Endothelial cell of umbilical vein (primary cell): ENCODE measurements at regions not wholly inside any gene's neighbourhood (a gene's known extent, or its start where the extent isn't known, plus 50 kb on each side); places are given as distances from the start of the nearest gene placed in this dataset.

ENCODE experiments used
- EZH2 ChIP-seq: IDR thresholded peaks from 2 replicates; pipeline ENCODE4 v1.6.1; 2012; ENCODE audit warnings: borderline replicate concordance, low read depth, mild to moderate bottlenecking, moderate library complexity, low read length, inconsistent platforms; ENCODE audit not compliant: severe bottlenecking
- POLR2AphosphoS5 ChIP-seq: IDR thresholded peaks from 2 replicates; pipeline ENCODE4 v1.6.1; 2012; ENCODE audit warnings: low read depth, mild to moderate bottlenecking, control low read depth, low read length, moderate library complexity; ENCODE audit not compliant: insufficient read depth
- TF ChIP-seq, protein P1 (sequence below), 2 donors: IDR thresholded peaks; 1 replicate in 1 of 2; 2 replicates in 1 of 2; pipeline ENCODE4 v1.5.1; 2011; ENCODE audit warnings: low read length in 2 of 2, mild to moderate bottlenecking in 2 of 2, moderate library complexity in 2 of 2, control low read depth in 1 of 2, inconsistent platforms in 1 of 2, low read depth in 1 of 2; ENCODE audit not compliant: insufficient read depth in 1 of 2; ENCODE audit errors: extremely low read depth in 1 of 2
- TF ChIP-seq, protein P2 (sequence below): IDR thresholded peaks from 2 replicates; pipeline ENCODE4 v1.6.1; 2011; ENCODE audit not compliant: insufficient read depth, insufficient read length

DNA sequence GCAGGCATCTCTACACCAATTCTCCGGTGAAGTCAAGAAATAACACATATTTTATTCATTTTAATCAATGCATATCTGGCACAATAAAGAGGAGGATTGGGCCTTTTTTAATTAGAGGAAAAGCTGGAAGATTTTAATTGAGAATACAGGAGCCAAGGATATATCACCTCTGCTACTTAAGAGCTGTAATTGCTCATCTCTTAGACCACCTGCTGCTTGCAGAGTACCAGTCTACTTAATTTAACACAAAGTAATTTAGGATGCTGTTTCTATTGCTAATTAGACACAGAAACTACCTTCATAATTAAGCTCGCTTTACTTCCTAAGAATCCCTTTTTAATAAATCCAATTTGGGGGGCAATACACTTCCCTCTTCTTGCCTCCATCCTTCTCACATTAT lies 326.9 kb downstream of the TENT4A start:
- TF ChIP-seq, protein P1, sequence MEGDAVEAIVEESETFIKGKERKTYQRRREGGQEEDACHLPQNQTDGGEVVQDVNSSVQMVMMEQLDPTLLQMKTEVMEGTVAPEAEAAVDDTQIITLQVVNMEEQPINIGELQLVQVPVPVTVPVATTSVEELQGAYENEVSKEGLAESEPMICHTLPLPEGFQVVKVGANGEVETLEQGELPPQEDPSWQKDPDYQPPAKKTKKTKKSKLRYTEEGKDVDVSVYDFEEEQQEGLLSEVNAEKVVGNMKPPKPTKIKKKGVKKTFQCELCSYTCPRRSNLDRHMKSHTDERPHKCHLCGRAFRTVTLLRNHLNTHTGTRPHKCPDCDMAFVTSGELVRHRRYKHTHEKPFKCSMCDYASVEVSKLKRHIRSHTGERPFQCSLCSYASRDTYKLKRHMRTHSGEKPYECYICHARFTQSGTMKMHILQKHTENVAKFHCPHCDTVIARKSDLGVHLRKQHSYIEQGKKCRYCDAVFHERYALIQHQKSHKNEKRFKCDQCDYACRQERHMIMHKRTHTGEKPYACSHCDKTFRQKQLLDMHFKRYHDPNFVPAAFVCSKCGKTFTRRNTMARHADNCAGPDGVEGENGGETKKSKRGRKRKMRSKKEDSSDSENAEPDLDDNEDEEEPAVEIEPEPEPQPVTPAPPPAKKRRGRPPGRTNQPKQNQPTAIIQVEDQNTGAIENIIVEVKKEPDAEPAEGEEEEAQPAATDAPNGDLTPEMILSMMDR (IDR thresholded peaks at IDR 0.05; ENCODE audit: extremely low read depth in 1 of 2, insufficient read depth in 1 of 2, low read depth in 1 of 2, low read length in 2 of 2), result no peak
- TF ChIP-seq EZH2, result no peak
- TF ChIP-seq, protein P2, sequence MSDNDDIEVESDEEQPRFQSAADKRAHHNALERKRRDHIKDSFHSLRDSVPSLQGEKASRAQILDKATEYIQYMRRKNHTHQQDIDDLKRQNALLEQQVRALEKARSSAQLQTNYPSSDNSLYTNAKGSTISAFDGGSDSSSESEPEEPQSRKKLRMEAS, result no peak
- no peak for TF ChIP-seq POLR2AphosphoS5
